HepG2 (cell line): ENCODE measurements at regions not wholly inside any gene's neighbourhood (a gene's known extent, or its start where the extent isn't known, plus 50 kb on each side); places are given as distances from the start of the nearest gene placed in this dataset.

Experiments used
- ATAC-seq: fragments of 200-7000 bp; cut with Tn5 transposase; 3 replicates; pipeline ENCODE4 v1.9.1; 2020; ENCODE audit warnings: mild to moderate bottlenecking, moderate library complexity
- BruUV-seq: library from RNA; stranded (reverse); fragments of 400-500 nt; replicated peaks from 2 replicates; lab custom pipeline; 2021; lab: Mats Ljungman, UMichigan
- CTCF ChIA-PET: fragments of 300-600 bp; formaldehyde crosslinking; extraction: SDS; loops from one replicate; lab custom pipeline; 2021; ENCODE audit warnings: low total read pairs, inconsistent platforms, low intra/inter-chr PET ratio; lab: Yijun Ruan, JAX
- POLR2A ChIA-PET: fragments of 350-600 bp; sonication (Branson Sonifier 250); formaldehyde crosslinking; loops from one replicate; lab custom pipeline; 2020; ENCODE audit warnings: antibody characterized with exemption, inconsistent platforms; lab: Yijun Ruan, JAX
- DNase-seq: peaks from one replicate; pipeline ENCODE4 v3.0.0-alpha.2; 2015; ENCODE audit warnings: low spot score
- FAIRE-seq: peaks from 3 replicates; lab custom pipeline; 2011; peaks lifted over from hg19 to GRCh38; lab: Jason Lieb, UNC
- H2AFZ ChIP-seq: one replicate; pipeline ENCODE4 v1.6.1; 2011; ENCODE audit warnings: low read length, inconsistent platforms
- H3K27ac ChIP-seq: fragments of 300-600 bp; 3 replicates; pipeline ENCODE4 v1.8.0; 2011; ENCODE audit warnings: mixed run types, mild to moderate bottlenecking, mixed read lengths, low read length, inconsistent platforms; ENCODE audit not compliant: insufficient read depth; ENCODE audit errors: extremely low read length
- H3K27me3 ChIP-seq, 2 experiments: fragments of 200-600 bp in 1 of 2; 2 replicates in 1 of 2; 3 replicates in 1 of 2; pipeline versions ENCODE4 v1.6.0 to v1.8.0; 2011; ENCODE audit warnings: low read length in 2 of 2, mild to moderate bottlenecking in 2 of 2, moderate library complexity in 2 of 2, inconsistent platforms in 1 of 2; ENCODE audit not compliant: insufficient read depth in 2 of 2, control insufficient read depth in 1 of 2
- H3K36me3 ChIP-seq, 2 experiments: fragments of 200-600 bp in 1 of 2; replicated peaks in 1 of 2; 2 replicates in 1 of 2; 3 replicates in 1 of 2; pipeline versions ENCODE4 v1.5.1 to v1.8.0; 2011; ENCODE audit warnings: low read length in 2 of 2, inconsistent platforms in 1 of 2; ENCODE audit not compliant: insufficient read depth in 2 of 2, control insufficient read depth in 1 of 2
- H3K4me1 ChIP-seq: 2 replicates; pipeline ENCODE4 v1.5.1; 2012; ENCODE audit warnings: low read length, inconsistent platforms; ENCODE audit not compliant: insufficient read depth
- H3K4me2 ChIP-seq: 2 replicates; pipeline ENCODE4 v1.6.0; 2011; ENCODE audit warnings: low read depth, low read length, inconsistent platforms
- H3K4me3 ChIP-seq, 3 experiments: fragments of 200-600 bp in 1 of 3; sonication (generic), shearing (Covaris generic) in 1 of 3; replicated peaks in 1 of 3; 2 replicates each; pipeline ENCODE4 v1.5.1; 2011 to 2016; ENCODE audit warnings: low read length in 3 of 3, inconsistent platforms in 2 of 3, low read depth in 2 of 3, mild to moderate bottlenecking in 2 of 3, control low read depth in 1 of 3, mixed read lengths in 1 of 3; ENCODE audit not compliant: insufficient read depth in 1 of 3
- H3K79me2 ChIP-seq: one replicate; pipeline ENCODE4 v1.6.1; 2011; ENCODE audit warnings: low read length, inconsistent platforms; ENCODE audit not compliant: insufficient read depth
- H3K9ac ChIP-seq: 2 replicates; pipeline ENCODE4 v1.6.0; 2011; ENCODE audit warnings: mild to moderate bottlenecking, low read depth, low read length, inconsistent platforms; ENCODE audit not compliant: insufficient read depth
- H3K9me3 ChIP-seq: 2 replicates; pipeline ENCODE4 v1.5.1; 2012; ENCODE audit warnings: mild to moderate bottlenecking, low read length
- H4K20me1 ChIP-seq: 2 replicates; pipeline ENCODE4 v1.6.0; 2011; ENCODE audit warnings: inconsistent platforms, mild to moderate bottlenecking, low read length, moderate library complexity; ENCODE audit not compliant: insufficient read depth
- HOXA9 ChIP-seq: sonication (generic); formaldehyde crosslinking; IDR thresholded peaks from 2 replicates; pipeline ENCODE4 v1.8.1; 2022; ENCODE audit warnings: missing genetic modification reagents, mild to moderate bottlenecking, moderate library complexity, borderline replicate concordance
- HOXD1 ChIP-seq: sonication (generic); formaldehyde crosslinking; IDR thresholded peaks from 2 replicates; pipeline ENCODE4 v1.5.0; 2020; ENCODE audit warnings: missing genetic modification reagents
- NFKB2 ChIP-seq: sonication (generic); formaldehyde crosslinking; IDR thresholded peaks from 2 replicates; pipeline ENCODE4 v1.4.0; 2020; ENCODE audit warnings: missing genetic modification reagents, borderline replicate concordance
- WIZ ChIP-seq: sonication (generic); formaldehyde crosslinking; IDR thresholded peaks from 2 replicates; pipeline ENCODE4 v1.5.1; 2020; ENCODE audit warnings: mild to moderate bottlenecking, missing genetic modification reagents
- ZFP90 ChIP-seq: sonication (generic); formaldehyde crosslinking; IDR thresholded peaks from 2 replicates; pipeline ENCODE4 v1.8.0; 2022; ENCODE audit warnings: missing genetic modification reagents, mild to moderate bottlenecking, inconsistent platforms, borderline replicate concordance
- ZNF543 ChIP-seq: sonication (generic); formaldehyde crosslinking; IDR thresholded peaks from 2 replicates; pipeline ENCODE4 v1.4.0; 2020; ENCODE audit warnings: mild to moderate bottlenecking, missing genetic modification reagents
- WGBS: methylation state at CpG from one replicate; pipeline ENCODE4 v1.1.6; 2017; ENCODE audit warnings: low lambda C conversion rate; 5-methylcytosine and 5-hydroxymethylcytosine counted together
- in situ Hi-C: cut with HindIII; loops from 2 replicates; pipeline ENCODE4 v1.10.0; 2017; ENCODE audit warnings: low pct_unique_long_range_greater_than_20kb; ENCODE audit not compliant: extremely low pct_ligation_motif_present
- intact Hi-C: fragments of 100-400 bp; cut with micrococcal nuclease; formaldehyde crosslinking; loops from one replicate; pipeline ENCODE4 v1.10.0; 2022; ENCODE audit not compliant: unreplicated experiment
- TF ChIP-seq, protein P1 (sequence below): sonication (generic); formaldehyde crosslinking; IDR thresholded peaks from 2 replicates; pipeline ENCODE4 v1.5.0; 2020; ENCODE audit warnings: mild to moderate bottlenecking, missing genetic modification reagents

DNA sequence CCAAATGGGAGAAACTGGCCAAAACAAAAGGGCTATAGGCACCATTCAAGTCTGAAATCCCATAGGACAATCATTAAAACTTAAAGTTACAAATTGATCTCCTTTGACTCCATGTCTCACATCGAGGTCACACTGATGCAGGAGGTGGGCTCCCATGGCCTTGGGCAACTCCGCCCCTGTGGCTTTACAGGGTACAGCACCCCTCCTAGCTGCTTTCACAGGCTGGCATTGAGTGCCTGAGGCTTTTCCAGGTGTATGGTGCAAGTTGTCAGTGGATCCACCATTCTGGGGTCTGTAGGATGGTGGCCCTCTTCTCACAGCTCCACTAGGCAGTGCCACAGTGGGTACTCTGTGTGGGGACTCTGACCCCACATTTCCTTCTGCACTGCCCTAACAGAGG is 662.1 kb downstream of the XPNPEP1 start:
- no peaks in the 10 kb centered on the region for H3K4me1 ChIP-seq
- H3K4me2 ChIP-seq = no peak overlapping the region
- FAIRE-seq = no peak
- intact Hi-C loops (no loop called here), in situ Hi-C loops (no loop called here)
- no peaks in the 10 kb centered on the region for H4K20me1 ChIP-seq
- H3K9ac ChIP-seq = no peak overlapping the region
- CTCF ChIA-PET = no interaction called here
- H3K36me3 ChIP-seq = no peaks in the 10 kb centered on the region
- H3K79me2 ChIP-seq = no peaks in the 10 kb centered on the region
- TF ChIP-seq, protein P1, sequence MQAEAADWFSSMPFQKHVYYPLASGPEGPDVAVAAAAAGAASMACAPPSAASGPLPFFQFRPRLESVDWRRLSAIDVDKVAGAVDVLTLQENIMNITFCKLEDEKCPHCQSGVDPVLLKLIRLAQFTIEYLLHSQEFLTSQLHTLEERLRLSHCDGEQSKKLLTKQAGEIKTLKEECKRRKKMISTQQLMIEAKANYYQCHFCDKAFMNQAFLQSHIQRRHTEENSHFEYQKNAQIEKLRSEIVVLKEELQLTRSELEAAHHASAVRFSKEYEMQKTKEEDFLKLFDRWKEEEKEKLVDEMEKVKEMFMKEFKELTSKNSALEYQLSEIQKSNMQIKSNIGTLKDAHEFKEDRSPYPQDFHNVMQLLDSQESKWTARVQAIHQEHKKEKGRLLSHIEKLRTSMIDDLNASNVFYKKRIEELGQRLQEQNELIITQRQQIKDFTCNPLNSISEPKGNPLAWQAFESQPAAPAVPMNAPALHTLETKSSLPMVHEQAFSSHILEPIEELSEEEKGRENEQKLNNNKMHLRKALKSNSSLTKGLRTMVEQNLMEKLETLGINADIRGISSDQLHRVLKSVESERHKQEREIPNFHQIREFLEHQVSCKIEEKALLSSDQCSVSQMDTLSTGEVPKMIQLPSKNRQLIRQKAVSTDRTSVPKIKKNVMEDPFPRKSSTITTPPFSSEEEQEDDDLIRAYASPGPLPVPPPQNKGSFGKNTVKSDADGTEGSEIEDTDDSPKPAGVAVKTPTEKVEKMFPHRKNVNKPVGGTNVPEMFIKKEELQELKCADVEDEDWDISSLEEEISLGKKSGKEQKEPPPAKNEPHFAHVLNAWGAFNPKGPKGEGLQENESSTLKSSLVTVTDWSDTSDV (CRISPR knock-in tag) = no peak
- TF ChIP-seq HOXA9 = no peak
- TF ChIP-seq, all 625 proteins: peak for 0
- POLR2A ChIA-PET = no interaction called here
- no peak overlapping the region for H3K4me3 ChIP-seq
- DNase-seq (no peak), ATAC-seq (no peak)
- no peaks in the 10 kb centered on the region for H3K27me3 ChIP-seq
- H3K9me3 ChIP-seq = peaks cover 61% of the 10 kb centered on the region
- H3K27ac ChIP-seq = no peak overlapping the region
- no peak overlapping the region for H2AFZ ChIP-seq
- WGBS = 4% methylated on average over 2 of the region's 2 CpGs
- BruUV-seq = no TSS peak

DNA sequence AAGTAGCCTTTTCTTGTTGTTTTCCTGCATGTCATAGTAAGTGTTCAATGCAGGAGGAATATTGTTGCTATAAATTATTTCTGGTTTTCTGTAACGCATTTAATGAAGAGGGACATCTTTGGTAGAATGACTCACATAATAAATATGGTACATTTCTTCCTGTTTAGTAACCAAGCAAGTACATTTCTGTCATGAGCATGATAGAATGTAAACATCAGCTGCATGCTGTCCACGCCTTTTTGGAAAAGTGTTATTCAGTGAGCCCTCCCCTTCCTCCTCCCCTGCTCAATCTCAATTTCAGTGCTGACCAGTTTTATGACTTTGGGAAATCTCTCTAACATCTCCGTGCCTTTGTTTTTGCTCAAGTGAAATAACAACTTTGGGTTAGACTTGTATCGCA is 664.0 kb downstream of the XPNPEP1 start:
- Histone ChIP-seq H3K4me3 (no peak overlapping the region), H4K20me1 (no peaks in the 10 kb centered on the region), H3K27me3 (no peaks in the 10 kb centered on the region), H3K4me2 (no peak overlapping the region), H3K79me2 (no peaks in the 10 kb centered on the region), H3K27ac (no peak overlapping the region), H2AFZ (no peak overlapping the region), H3K4me1 (no peaks in the 10 kb centered on the region), H3K9ac (no peak overlapping the region), H3K36me3 (no peaks in the 10 kb centered on the region), H3K9me3 (peaks cover 50% of the 10 kb centered on the region)
- no peak for ATAC-seq
- CTCF ChIA-PET = no interaction called here
- 18% methylated on average over 4 of the region's 4 CpGs for WGBS
- in situ Hi-C loops (no loop called here), intact Hi-C loops (no loop called here)
- TF ChIP-seq NFKB2 (CRISPR knock-in tag) = no peak
- TF ChIP-seq ZFP90 (CRISPR knock-in tag) = no peak
- no peak for TF ChIP-seq ZNF543 (CRISPR knock-in tag)
- no peak for TF ChIP-seq WIZ (CRISPR knock-in tag)
- TF ChIP-seq HOXD1 = no peak
- no peak for DNase-seq
- no peak for FAIRE-seq
- BruUV-seq = no TSS peak
- POLR2A ChIA-PET = no interaction called here
